HuH-7 (cell line): ENCODE measurements at regions not wholly inside any gene's neighbourhood (a gene's known extent, or its start where the extent isn't known, plus 50 kb on each side); places are given as distances from the start of the nearest gene placed in this dataset.
A peak's percentile ranks its signal among the peaks of the same experiment; 100 is the strongest.
"Not testable (repeated sequence)": the region's sequence is repeated elsewhere in the genome, so short reads cannot be mapped to it uniquely, and the experiment has no call there.

Experiments used
- DNase-seq: peaks from one replicate; pipeline ENCODE4 v3.0.0; 2011; ENCODE audit warnings: low spot score

DNA sequence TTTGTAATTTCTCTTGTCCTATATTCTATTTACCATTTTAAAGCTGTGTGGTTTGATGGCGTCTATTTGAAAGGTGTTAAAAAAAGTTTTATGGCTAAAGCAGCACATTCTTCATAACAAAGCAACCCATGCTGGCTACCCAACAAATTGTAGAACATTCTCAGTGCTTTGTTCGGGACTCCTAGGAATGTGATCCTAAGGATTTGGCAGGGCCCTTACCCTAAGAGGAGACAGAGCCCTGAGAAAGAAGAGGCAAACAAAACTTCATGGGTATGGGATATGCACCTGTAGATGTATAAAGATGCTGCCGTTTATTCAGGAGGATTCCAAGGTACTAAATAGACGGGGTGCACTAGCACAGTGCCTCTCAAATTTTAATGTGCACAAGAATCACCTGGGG lies 370.8 kb upstream of the DIPK2B start:
- no peak for DNase-seq

GRCh38 chrX:45566456-45566855 lies 365.8 kb upstream of the DIPK2B start:
- DNase-seq, result no peak

- DNase-seq, result no peak
Measured at GRCh38 chrX:45557387-45557786, 356.7 kb upstream of the DIPK2B start.

DNA sequence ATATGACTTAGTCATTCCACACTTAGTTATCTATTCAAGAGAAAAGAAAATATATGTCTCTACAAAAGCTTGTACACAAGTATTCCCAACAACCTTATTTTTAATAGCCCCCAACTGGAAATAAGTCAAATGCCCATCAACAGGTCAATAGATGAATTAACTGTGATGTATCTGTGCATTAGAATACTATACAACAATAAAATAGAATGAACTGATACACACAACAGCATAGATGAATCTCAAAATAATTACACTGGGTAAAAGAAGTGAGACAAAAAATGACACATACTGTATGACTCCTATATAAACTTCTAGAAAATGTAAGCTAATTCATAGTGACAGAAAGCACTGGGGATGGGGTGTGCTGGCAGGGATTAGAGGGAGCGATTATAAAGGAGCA lies 354.1 kb upstream of the DIPK2B start:
- no peak for DNase-seq

- DNase-seq, result no peak
Measured at GRCh38 chrX:45553417-45553816, 352.7 kb upstream of the DIPK2B start.

DNA sequence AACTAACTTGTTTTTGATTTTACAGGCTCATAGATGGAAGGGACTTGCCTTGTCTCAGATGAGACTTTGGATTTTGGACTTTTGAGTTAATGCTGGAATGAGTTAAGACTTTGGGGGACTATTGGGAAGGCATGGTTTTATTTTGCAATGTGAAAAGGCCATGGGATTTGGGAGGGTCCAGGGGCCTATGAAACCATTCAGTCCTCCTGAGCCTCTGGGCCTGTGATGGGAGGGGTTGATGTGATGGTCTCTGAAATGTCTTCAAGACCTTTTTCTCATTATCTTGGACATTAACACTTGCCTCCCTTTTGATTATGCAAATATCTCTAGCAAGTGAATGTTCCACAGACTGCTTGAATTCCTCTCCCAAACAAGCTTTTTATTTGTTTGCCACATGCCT lies 346.0 kb upstream of the DIPK2B start:
- DNase-seq, result not testable (repeated sequence)

GRCh38 chrX:45540181-45540580 lies 339.5 kb upstream of the DIPK2B start:
- no peak for DNase-seq

- DNase-seq, result no peak
Measured at GRCh38 chrX:45537936-45538335, 337.3 kb upstream of the DIPK2B start.

- DNase-seq, result no peak
Measured at GRCh38 chrX:45527834-45528233, 327.2 kb upstream of the DIPK2B start.

- DNase-seq, result no peak
Measured at GRCh38 chrX:45524805-45525204, 324.1 kb upstream of the DIPK2B start.

DNA sequence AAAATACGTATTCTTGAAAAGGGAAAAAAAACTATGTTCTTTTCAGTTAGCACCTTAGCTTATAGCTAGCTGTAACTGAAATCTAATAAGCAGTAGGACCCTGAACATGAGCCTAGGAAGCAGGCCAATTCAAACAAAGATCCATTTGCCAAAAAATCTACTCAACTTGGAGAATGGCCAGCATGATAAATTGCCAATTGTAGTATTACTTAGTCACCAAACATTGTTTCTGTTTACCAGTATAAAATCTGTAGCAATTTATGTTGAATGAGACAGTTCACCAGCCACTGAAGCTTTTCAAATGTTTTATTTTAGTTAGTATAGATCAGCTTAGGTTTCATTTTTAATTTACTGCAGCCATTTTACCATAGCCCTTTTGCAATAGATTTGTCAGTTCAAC lies 323.6 kb upstream of the DIPK2B start:
- DNase-seq, result no peak

- no peak for DNase-seq
Measured at GRCh38 chrX:45518552-45518951, 317.9 kb upstream of the DIPK2B start.

- no peak for DNase-seq
Measured at GRCh38 chrX:45517090-45517973, 316.7 kb upstream of the DIPK2B start.

DNA sequence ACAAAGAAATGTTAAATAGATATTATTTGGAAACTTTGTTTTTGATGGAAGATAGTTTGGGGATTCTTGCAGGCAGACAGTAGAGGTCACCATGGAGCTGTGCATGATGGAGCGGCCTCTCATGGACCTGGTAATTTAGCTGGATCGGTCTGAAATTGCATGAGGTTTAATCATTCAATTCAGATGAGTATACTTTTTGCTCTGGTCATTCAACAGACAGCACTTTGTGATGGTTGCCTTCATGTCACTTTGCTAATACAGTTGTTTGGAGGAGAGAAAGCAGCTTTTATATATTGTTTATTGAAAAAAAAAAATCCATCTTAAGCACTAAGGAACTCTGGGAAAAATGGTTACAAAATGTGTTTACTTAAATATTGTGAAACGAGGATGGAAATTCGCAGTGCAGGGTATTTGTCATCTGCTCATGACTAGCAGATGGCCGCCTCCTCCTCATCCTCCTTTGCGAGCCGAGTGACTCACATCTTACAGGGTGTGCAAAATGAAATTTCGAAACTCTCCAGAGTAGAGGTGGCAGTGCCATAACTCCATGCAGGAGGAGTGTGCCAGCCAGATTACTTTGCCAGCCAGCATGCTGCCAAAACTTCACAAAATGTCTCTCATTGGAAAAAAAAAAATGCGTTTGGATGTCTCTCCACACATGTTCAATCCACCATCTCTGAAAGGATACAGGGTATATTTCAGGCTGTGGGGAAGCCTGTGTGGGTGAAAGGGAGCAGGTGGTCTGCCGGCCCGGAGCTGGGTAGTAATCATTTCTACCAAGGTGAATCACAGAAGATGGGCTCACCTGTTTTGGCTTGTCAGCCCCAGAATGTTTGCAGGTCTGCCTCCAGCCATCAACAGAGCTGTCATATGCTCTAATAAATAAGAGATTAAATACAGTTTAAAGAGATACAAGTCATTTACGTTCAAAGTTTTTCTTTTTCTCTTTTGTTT lies 314.9 kb upstream of the DIPK2B start:
- peak; percentile 12 for DNase-seq

DNA sequence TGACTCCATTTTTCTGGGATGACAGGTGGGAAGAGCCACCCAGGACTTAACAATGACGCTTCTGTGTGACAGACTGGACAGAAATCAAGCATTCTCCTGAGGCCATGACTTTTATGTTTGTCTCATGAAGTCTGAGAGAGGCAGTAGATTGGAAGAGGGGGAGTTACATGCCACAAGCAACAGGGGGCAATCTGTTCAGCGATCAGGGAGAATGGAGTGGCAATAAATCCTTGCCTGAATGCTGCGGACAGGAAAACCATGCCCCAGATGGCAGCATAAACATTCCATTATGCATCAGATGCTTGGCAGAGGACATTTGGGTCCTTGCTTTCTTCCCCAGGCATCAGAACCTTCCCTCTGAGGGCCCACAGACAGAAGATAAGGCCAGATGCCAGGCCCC lies 312.4 kb upstream of the DIPK2B start:
- DNase-seq, result no peak

GRCh38 chrX:45508454-45508853 lies 307.8 kb upstream of the DIPK2B start:
- no peak for DNase-seq

GRCh38 chrX:45506149-45506730 lies 305.6 kb upstream of the DIPK2B start:
- no peak for DNase-seq

GRCh38 chrX:45505214-45505613 lies 304.5 kb upstream of the DIPK2B start:
- no peak for DNase-seq

DNA sequence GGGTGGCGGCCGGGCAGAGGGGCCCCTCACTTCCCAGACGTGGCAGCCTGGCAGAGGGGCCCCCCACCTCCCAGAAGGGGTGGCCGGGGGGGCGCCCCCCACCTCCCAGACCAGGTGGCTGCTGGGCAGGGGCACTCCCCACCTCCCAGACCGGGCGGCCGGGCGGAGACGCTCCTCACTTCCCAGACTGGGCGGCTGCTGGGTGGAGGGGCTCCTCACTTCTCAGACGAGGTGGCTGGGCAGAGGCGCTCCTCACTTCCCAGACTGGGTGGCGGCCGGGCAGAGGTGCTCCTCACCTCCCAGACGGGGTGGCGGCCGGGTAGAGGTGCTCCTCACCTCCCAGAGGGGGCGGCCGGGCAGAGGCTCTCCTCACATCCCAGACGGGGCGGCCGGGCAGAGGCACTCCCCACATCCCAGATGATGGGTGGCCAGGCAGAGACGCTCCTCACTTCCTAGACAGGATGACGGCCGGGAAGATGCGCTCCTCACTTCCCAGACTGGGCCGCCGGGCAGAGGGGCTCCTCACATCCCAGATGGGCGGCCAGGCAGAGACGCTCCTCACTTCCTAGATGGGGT lies 303.2 kb upstream of the DIPK2B start:
- DNase-seq, result not testable (repeated sequence)

GRCh38 chrX:45502396-45502795 lies 301.7 kb upstream of the DIPK2B start:
- peak; percentile 9 for DNase-seq

DNA sequence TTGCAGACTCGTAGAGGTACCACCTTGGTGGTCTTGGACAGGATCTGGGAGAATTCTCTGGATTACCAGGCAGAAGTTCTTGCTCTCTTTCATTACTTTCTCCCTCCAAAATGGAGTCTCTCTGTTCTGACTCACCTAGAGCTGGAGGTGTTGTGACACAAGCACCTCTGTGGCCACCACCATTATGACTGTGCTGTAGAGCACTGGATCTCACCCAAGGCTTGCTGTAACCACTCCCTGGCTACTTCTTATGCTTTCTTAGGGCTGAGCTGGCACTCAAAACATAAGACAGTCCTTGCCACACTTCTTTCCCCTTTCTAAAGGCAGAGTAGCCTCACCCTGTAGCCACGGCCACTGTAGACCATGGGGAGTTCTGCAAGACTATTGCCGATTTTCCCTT lies 296.6 kb upstream of the DIPK2B start:
- DNase-seq, result no peak

- no peak for DNase-seq
Measured at GRCh38 chrX:45485719-45486118, 285.0 kb upstream of the DIPK2B start.
